Heart left ventricle (tissue), 13 donors: ENCODE measurements at regions not wholly inside any gene's neighbourhood (a gene's known extent, or its start where the extent isn't known, plus 50 kb on each side); places are given as distances from the start of the nearest gene placed in this dataset.

Source experiments
- POLR2A ChIP-seq, 2 donors: fragments of 450-650 bp; IDR thresholded peaks; one replicate each; pipeline ENCODE4 v1.6.1; 2017; ENCODE audit warnings: antibody characterized with exemption in 2 of 2, mild to moderate bottlenecking in 2 of 2, moderate library complexity in 2 of 2
- TF ChIP-seq, protein P1 (sequence below), 12 donors: fragments of 200-600 bp; sonication (generic) in 4 of 12; IDR thresholded peaks; one replicate each; pipeline versions ENCODE4 v1.5.0 to v1.8.0; 2018 to 2022; ENCODE audit warnings: antibody characterized with exemption in 12 of 12, mild to moderate bottlenecking in 5 of 12
- donor health status: ischemic (EF 13 %, LVEDD 7.1; RV severe dilation, severe dysfunction).
- donor health status: DM: no; HTN: yes; CAD: no.
- donor health status: DM: no; HTN: no; CAD: no.
- donor health status: ischemic (EF 25% LVEDD 6.9; RV normal size, moderate dysfunction).
- donor health status: ischemic (EF 25% LVEDD 5.7; RV mildly dilated, moderate dysfunction).
- donor health status: ischemic (EF 35%, LVEDD 5.7; RV mildly dilated, moderate dysfunction).
- donor health status: nonischemic (EF 11% LVEDD 7.7; RV severe dilation, severe dysfunction).
- donor health status: DM: yes; HTN: yes; CAD: no.
- donor health status: PGD.
- donor health status: ischemic (EF 29% LVEDD 5.4; RV normal size, mild dysfunction).
- donor health status: nonischemic (EF 23%, LVEDD 6.1; RV moderate dilation, normal function).

DNA sequence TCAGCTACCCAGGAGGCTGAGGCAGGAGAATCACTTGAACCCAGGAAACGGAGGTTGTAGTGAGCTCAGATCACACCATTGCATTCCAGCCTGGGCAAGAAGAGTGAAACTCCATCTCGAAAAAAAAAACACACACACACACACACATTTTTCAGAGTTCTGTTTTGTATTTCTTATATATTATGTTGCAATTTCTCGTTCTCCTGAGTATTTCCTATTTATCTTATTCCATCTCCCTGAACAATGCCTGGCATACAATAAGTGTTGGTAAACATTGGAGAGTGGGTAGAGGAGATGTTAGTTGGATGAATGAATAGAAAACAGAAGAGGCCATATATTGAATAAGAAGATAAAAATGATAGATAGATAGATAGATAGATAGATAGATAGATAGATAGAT lies 167.8 kb upstream of the CDH5 start:
- TF ChIP-seq, protein P1, sequence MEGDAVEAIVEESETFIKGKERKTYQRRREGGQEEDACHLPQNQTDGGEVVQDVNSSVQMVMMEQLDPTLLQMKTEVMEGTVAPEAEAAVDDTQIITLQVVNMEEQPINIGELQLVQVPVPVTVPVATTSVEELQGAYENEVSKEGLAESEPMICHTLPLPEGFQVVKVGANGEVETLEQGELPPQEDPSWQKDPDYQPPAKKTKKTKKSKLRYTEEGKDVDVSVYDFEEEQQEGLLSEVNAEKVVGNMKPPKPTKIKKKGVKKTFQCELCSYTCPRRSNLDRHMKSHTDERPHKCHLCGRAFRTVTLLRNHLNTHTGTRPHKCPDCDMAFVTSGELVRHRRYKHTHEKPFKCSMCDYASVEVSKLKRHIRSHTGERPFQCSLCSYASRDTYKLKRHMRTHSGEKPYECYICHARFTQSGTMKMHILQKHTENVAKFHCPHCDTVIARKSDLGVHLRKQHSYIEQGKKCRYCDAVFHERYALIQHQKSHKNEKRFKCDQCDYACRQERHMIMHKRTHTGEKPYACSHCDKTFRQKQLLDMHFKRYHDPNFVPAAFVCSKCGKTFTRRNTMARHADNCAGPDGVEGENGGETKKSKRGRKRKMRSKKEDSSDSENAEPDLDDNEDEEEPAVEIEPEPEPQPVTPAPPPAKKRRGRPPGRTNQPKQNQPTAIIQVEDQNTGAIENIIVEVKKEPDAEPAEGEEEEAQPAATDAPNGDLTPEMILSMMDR (IDR thresholded peaks at IDR 0.05), result no peak
- TF ChIP-seq POLR2A (IDR thresholded peaks at IDR 0.05), result no peak
